ENCODE measurements at regions not wholly inside any gene's neighbourhood (a gene's known extent, or its start where the extent isn't known, plus 50 kb on each side); places are given as distances from the start of the nearest gene placed in this dataset.
"Not testable (repeated sequence)": the region's sequence is repeated elsewhere in the genome, so short reads cannot be mapped to it uniquely, and the experiment has no call there.

GRCh38 chr1:213484758-213485157, 433.7 kb downstream of the RPS6KC1 start:
- no peaks in the 10 kb centered on the region for H3K27me3 ChIP-seq (ENCODE audit: insufficient read depth, low read length)
- no peak overlapping the region for H3K27ac ChIP-seq (ENCODE audit: low read length)
- H3K9ac ChIP-seq (ENCODE audit: low read depth, low read length) = no peak overlapping the region
- no peaks in the 10 kb centered on the region for H3K36me3 ChIP-seq (ENCODE audit: insufficient read depth, low read depth, low read length)
- no peaks in the 10 kb centered on the region for H3K9me3 ChIP-seq (ENCODE audit: insufficient read depth, low read depth, low read length)
- H3K4me1 ChIP-seq (ENCODE audit: insufficient read depth, low read length) = 0 out of 2 replicates have a peak, but pooled peaks cover 2% of the 10 kb centered on the region
- no peak overlapping the region for H3K4me3 ChIP-seq (ENCODE audit: low read length)

- H3K9me3 ChIP-seq (ENCODE audit: insufficient read depth, low read depth, low read length) = no peaks in the 10 kb centered on the region
- no peak overlapping the region for H3K4me3 ChIP-seq (ENCODE audit: low read length)
- H3K27ac ChIP-seq (ENCODE audit: low read length) = no peak overlapping the region
- H3K27me3 ChIP-seq (ENCODE audit: insufficient read depth, low read length) = no peaks in the 10 kb centered on the region
- no peaks in the 10 kb centered on the region for H3K36me3 ChIP-seq (ENCODE audit: insufficient read depth, low read depth, low read length)
- H3K9ac ChIP-seq (ENCODE audit: low read depth, low read length) = no peak overlapping the region
- no peaks in the 10 kb centered on the region for H3K4me1 ChIP-seq (ENCODE audit: insufficient read depth, low read length)
Observed at GRCh38 chr1:213486488-213486887, 435.4 kb downstream of the RPS6KC1 start.

GRCh38 chr1:213491468-213491867, 440.4 kb downstream of the RPS6KC1 start:
- Histone ChIP-seq H3K4me3 (ENCODE audit: low read length) (no peak overlapping the region), H3K36me3 (ENCODE audit: insufficient read depth, low read depth, low read length) (no peaks in the 10 kb centered on the region), H3K9me3 (ENCODE audit: insufficient read depth, low read depth, low read length) (no peaks in the 10 kb centered on the region), H3K4me1 (ENCODE audit: insufficient read depth, low read length) (no peaks in the 10 kb centered on the region), H3K9ac (ENCODE audit: low read depth, low read length) (no peak overlapping the region), H3K27me3 (ENCODE audit: insufficient read depth, low read length) (no peaks in the 10 kb centered on the region), H3K27ac (ENCODE audit: low read length) (no peak overlapping the region)

GRCh38 chr1:213492161-213493041, 441.4 kb downstream of the RPS6KC1 start:
- no peaks in the 10 kb centered on the region for H3K4me1 ChIP-seq (ENCODE audit: insufficient read depth, low read length)
- no peak overlapping the region for H3K27ac ChIP-seq (ENCODE audit: low read length)
- H3K36me3 ChIP-seq (ENCODE audit: insufficient read depth, low read depth, low read length) = no peaks in the 10 kb centered on the region
- H3K4me3 ChIP-seq (ENCODE audit: low read length) = no peak overlapping the region
- no peaks in the 10 kb centered on the region for H3K27me3 ChIP-seq (ENCODE audit: insufficient read depth, low read length)
- H3K9me3 ChIP-seq (ENCODE audit: insufficient read depth, low read depth, low read length) = no peaks in the 10 kb centered on the region
- no peak overlapping the region for H3K9ac ChIP-seq (ENCODE audit: low read depth, low read length)

DNA sequence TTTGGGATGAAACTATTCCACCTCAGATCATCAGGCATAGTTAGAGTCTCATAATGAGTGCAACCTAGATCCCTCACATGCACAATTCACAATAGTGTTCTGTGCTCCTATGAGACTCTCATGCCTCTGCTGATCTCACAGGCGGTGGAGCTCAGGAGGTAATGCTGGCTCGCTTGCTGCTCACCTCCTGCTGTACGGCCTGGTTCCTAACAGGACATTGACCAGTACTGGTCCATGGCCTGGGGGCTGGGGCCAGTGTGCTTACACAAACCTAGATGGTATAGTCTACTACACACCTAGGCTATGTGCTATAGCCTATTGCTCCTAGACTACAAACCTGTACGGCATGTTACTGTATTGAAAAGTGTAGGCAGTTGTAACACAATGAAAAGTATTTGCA, 448.4 kb downstream of the RPS6KC1 start:
- H3K9ac ChIP-seq (ENCODE audit: low read depth, low read length) = no peak overlapping the region
- no peaks in the 10 kb centered on the region for H3K4me1 ChIP-seq (ENCODE audit: insufficient read depth, low read length)
- H3K36me3 ChIP-seq (ENCODE audit: insufficient read depth, low read depth, low read length) = no peaks in the 10 kb centered on the region
- H3K9me3 ChIP-seq (ENCODE audit: insufficient read depth, low read depth, low read length) = no peaks in the 10 kb centered on the region
- H3K4me3 ChIP-seq (ENCODE audit: low read length) = no peak overlapping the region
- H3K27me3 ChIP-seq (ENCODE audit: insufficient read depth, low read length) = no peaks in the 10 kb centered on the region
- H3K27ac ChIP-seq (ENCODE audit: low read length) = no peak overlapping the region

DNA sequence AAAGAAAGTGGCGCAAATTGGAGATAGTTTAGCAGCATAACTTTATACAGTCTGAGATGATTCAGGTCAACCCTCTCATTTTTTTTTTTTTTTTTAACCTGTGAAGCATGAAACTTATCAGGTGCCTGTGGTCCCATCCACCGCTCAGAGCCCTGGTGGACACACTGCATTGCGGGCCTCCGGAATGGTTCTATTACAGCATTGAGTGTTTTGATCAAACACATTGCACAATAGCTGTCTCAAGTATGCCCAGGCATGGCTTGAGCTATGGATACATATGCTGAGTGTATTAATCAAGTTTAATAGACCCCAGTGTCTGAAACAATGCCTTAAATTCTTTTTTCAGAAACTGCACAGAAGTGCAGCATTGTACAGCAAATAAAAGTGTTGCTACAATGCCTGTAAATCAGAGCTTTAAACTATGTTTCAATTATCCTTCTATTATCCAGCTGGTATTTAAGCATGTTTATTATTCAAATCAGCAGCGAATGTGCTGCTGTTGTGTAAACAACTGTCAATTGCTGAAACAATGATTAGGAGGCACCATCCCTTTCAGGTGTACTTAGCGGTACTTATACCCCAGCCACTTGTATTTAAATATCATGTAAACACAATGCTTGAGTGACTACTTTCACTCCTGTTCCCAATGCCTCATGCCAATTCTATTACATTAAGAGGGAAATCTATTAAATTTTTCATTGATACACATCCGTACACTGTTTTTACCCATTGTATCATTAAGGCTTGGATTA, 456.6 kb downstream of the RPS6KC1 start:
- Histone ChIP-seq H3K4me1 (ENCODE audit: insufficient read depth, low read length) (peaks cover 17% of the 10 kb centered on the region), H3K27me3 (ENCODE audit: insufficient read depth, low read length) (no peaks in the 10 kb centered on the region; the same call in 1 of the 2 replicates), H3K36me3 (ENCODE audit: insufficient read depth, low read depth, low read length) (no peaks in the 10 kb centered on the region), H3K27ac (ENCODE audit: low read length) (no peak overlapping the region), H3K9ac (ENCODE audit: low read depth, low read length) (no peak overlapping the region), H3K4me3 (ENCODE audit: low read length) (peak overlapping the region; percentile 36), H3K9me3 (ENCODE audit: insufficient read depth, low read depth, low read length) (no peaks in the 10 kb centered on the region)

GRCh38 chr1:213511173-213511572, 460.1 kb downstream of the RPS6KC1 start:
- Histone ChIP-seq H3K4me1 (ENCODE audit: insufficient read depth, low read length) (peaks cover 17% of the 10 kb centered on the region), H3K9me3 (ENCODE audit: insufficient read depth, low read depth, low read length) (no peaks in the 10 kb centered on the region), H3K27me3 (ENCODE audit: insufficient read depth, low read length) (no peaks in the 10 kb centered on the region; the same call in 1 of the 2 replicates), H3K9ac (ENCODE audit: low read depth, low read length) (no peak overlapping the region), H3K27ac (ENCODE audit: low read length) (no peak overlapping the region), H3K4me3 (ENCODE audit: low read length) (no peak overlapping the region), H3K36me3 (ENCODE audit: insufficient read depth, low read depth, low read length) (no peaks in the 10 kb centered on the region)

- H3K27me3 ChIP-seq (ENCODE audit: insufficient read depth, low read length) = no peaks in the 10 kb centered on the region
Observed at GRCh38 chr1:213512316-213512715, 461.3 kb downstream of the RPS6KC1 start.

DNA sequence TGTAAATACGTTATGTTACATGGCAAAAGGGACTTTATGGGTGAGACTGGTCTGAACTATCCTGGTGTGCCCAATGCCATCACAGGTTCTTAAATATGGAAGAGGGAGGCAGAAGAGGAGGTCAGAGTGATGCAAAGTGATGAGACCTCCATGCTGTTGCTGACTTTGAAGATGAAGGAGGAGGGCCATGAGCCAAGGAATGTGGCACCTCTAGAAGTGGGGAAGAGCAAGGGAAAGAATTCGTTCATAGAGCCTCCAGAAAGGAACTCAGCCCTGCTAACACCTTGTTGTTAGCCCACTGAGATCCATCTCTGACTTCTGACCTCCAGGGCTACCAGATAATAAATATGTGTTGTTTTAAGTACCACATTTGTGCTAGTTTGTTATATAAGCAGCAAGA, 462.0 kb downstream of the RPS6KC1 start:
- H3K27ac ChIP-seq (ENCODE audit: low read length) = no peak overlapping the region
- no peak overlapping the region for H3K4me3 ChIP-seq (ENCODE audit: low read length)
- H3K9me3 ChIP-seq (ENCODE audit: insufficient read depth, low read depth, low read length) = no peaks in the 10 kb centered on the region
- no peaks in the 10 kb centered on the region for H3K36me3 ChIP-seq (ENCODE audit: insufficient read depth, low read depth, low read length)
- no peak overlapping the region for H3K9ac ChIP-seq (ENCODE audit: low read depth, low read length)
- H3K27me3 ChIP-seq (ENCODE audit: insufficient read depth, low read length) = no peaks in the 10 kb centered on the region
- H3K4me1 ChIP-seq (ENCODE audit: insufficient read depth, low read length) = peaks cover 7% of the 10 kb centered on the region

More at GRCh38 chr1:213512316-213512715, 461.3 kb downstream of the RPS6KC1 start:
- Histone ChIP-seq H3K27ac (ENCODE audit: low read length) (no peak overlapping the region), H3K4me3 (ENCODE audit: low read length) (no peak overlapping the region), H3K9me3 (ENCODE audit: insufficient read depth, low read depth, low read length) (no peaks in the 10 kb centered on the region), H3K36me3 (ENCODE audit: insufficient read depth, low read depth, low read length) (no peaks in the 10 kb centered on the region), H3K4me1 (ENCODE audit: insufficient read depth, low read length) (peaks cover 14% of the 10 kb centered on the region), H3K9ac (ENCODE audit: low read depth, low read length) (no peak overlapping the region)

- not testable (repeated sequence) for H3K4me1 ChIP-seq (ENCODE audit: insufficient read depth, low read length); H3K4me3 ChIP-seq (ENCODE audit: low read length); H3K27me3 ChIP-seq (ENCODE audit: insufficient read depth, low read length); H3K9ac ChIP-seq (ENCODE audit: low read depth, low read length); H3K9me3 ChIP-seq (ENCODE audit: insufficient read depth, low read depth, low read length); H3K36me3 ChIP-seq (ENCODE audit: insufficient read depth, low read depth, low read length); H3K27ac ChIP-seq (ENCODE audit: low read length)
Observed at GRCh38 chr1:213514408-213515179, 463.6 kb downstream of the RPS6KC1 start.

- H3K9ac ChIP-seq (ENCODE audit: low read depth, low read length) = no peak overlapping the region
- H3K36me3 ChIP-seq (ENCODE audit: insufficient read depth, low read depth, low read length) = no peaks in the 10 kb centered on the region
- H3K4me3 ChIP-seq (ENCODE audit: low read length) = no peak overlapping the region
- peaks cover 6% of the 10 kb centered on the region; the same call in 1 of the 2 replicates for H3K9me3 ChIP-seq (ENCODE audit: insufficient read depth, low read depth, low read length)
- H3K4me1 ChIP-seq (ENCODE audit: insufficient read depth, low read length) = no peaks in the 10 kb centered on the region
- H3K27me3 ChIP-seq (ENCODE audit: insufficient read depth, low read length) = no peaks in the 10 kb centered on the region
- no peak overlapping the region for H3K27ac ChIP-seq (ENCODE audit: low read length)
Observed at GRCh38 chr1:213519098-213519497, 468.1 kb downstream of the RPS6KC1 start.

All from iPS-20b (cell line).